SIG-M5 treated with dmso at 0.1 percent for 504 hours (cell line): ENCODE measurements at regions not wholly inside any gene's neighbourhood (a gene's known extent, or its start where the extent isn't known, plus 50 kb on each side); places are given as distances from the start of the nearest gene placed in this dataset.
"Not testable (repeated sequence)": the region's sequence is repeated elsewhere in the genome, so short reads cannot be mapped to it uniquely, and the experiment has no call there.

ENCODE experiments used
- DNase-seq: peaks from one replicate; lab custom pipeline; 2025; ENCODE audit not compliant: unreplicated experiment; lab: John Stamatoyannopoulos, UW

GRCh38 chr12:102669056-102669455 lies 188.7 kb upstream of the IGF1 start:
- DNase-seq, result no peak

- DNase-seq, result not testable (repeated sequence)
Measured at GRCh38 chr12:102666176-102666575, 185.8 kb upstream of the IGF1 start.

- peak; percentile 27 for DNase-seq
Measured at GRCh38 chr12:102659200-102659911, 179.0 kb upstream of the IGF1 start.

- DNase-seq, result no peak
Measured at GRCh38 chr12:102653406-102653805, 173.0 kb upstream of the IGF1 start.

- DNase-seq, result no peak
Measured at GRCh38 chr12:102652645-102653313, 172.4 kb upstream of the IGF1 start.

GRCh38 chr12:102645968-102646367 lies 165.6 kb upstream of the IGF1 start:
- no peak for DNase-seq

GRCh38 chr12:102643879-102644575 lies 163.7 kb upstream of the IGF1 start:
- DNase-seq, result no peak

GRCh38 chr12:102642199-102642598 lies 161.8 kb upstream of the IGF1 start:
- no peak for DNase-seq

GRCh38 chr12:102640658-102641057 lies 160.3 kb upstream of the IGF1 start:
- not testable (repeated sequence) for DNase-seq

GRCh38 chr12:102638777-102639176 lies 158.4 kb upstream of the IGF1 start:
- DNase-seq, result no peak

GRCh38 chr12:102633981-102634605 lies 153.7 kb upstream of the IGF1 start:
- DNase-seq, result no peak

GRCh38 chr12:102631274-102631673 lies 150.9 kb upstream of the IGF1 start:
- DNase-seq, result no peak

- DNase-seq, result no peak
Measured at GRCh38 chr12:102629262-102629888, 149.0 kb upstream of the IGF1 start.

GRCh38 chr12:102625819-102626218 lies 145.5 kb upstream of the IGF1 start:
- no peak for DNase-seq

- DNase-seq, result no peak
Measured at GRCh38 chr12:102622618-102623017, 142.3 kb upstream of the IGF1 start.

- no peak for DNase-seq
Measured at GRCh38 chr12:102618197-102618877, 138.0 kb upstream of the IGF1 start.

- no peak for DNase-seq
Measured at GRCh38 chr12:102616692-102617091, 136.3 kb upstream of the IGF1 start.

GRCh38 chr12:102611995-102612394 lies 131.6 kb upstream of the IGF1 start:
- no peak for DNase-seq

- no peak for DNase-seq
Measured at GRCh38 chr12:102609996-102610395, 129.6 kb upstream of the IGF1 start.

GRCh38 chr12:102603021-102603420 lies 122.7 kb upstream of the IGF1 start:
- DNase-seq, result no peak

- DNase-seq, result no peak
Measured at GRCh38 chr12:102602521-102602920, 122.2 kb upstream of the IGF1 start.
